MM.1S (cell line): ENCODE measurements at regions not wholly inside any gene's neighbourhood (a gene's known extent, or its start where the extent isn't known, plus 50 kb on each side); places are given as distances from the start of the nearest gene placed in this dataset.

Experiments used
- CTCF ChIP-seq: fragments of 300-600 bp; sonication (generic); IDR thresholded peaks from 2 replicates; pipeline ENCODE4 v1.5.1; 2016; ENCODE audit warnings: antibody characterized with exemption, low read length, mixed read lengths
- EZH2 ChIP-seq: fragments of 300-600 bp; sonication (generic); optimal IDR thresholded peaks from 2 replicates; pipeline ENCODE3; 2017; ENCODE audit warnings: low read depth, mild to moderate bottlenecking, antibody characterized with exemption, low read length, mixed read lengths

DNA sequence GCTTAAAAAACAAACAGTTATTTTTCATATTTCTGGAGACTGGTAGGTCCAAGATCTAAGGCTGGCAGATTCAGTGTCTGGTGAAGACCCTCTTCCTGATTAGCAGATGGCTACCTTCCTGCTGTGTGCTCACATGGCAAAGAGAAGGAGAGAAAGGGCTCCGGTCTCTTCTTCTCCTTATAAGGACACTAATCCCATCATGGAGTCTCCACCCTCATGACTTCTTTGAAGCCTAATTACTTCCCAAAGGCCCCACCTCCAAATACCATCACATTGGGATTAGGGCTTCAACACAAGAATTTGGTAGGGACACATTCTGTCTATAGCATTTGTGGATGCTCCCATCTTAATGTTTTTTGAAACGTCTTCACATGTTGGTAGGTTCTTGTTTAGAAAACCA is 391.1 kb downstream of the TMEM161B start:
- TF ChIP-seq CTCF (no peak), EZH2 (no peak)
